ENCODE measurements at regions not wholly inside any gene's neighbourhood (a gene's known extent, or its start where the extent isn't known, plus 50 kb on each side); places are given as distances from the start of the nearest gene placed in this dataset.

DNA sequence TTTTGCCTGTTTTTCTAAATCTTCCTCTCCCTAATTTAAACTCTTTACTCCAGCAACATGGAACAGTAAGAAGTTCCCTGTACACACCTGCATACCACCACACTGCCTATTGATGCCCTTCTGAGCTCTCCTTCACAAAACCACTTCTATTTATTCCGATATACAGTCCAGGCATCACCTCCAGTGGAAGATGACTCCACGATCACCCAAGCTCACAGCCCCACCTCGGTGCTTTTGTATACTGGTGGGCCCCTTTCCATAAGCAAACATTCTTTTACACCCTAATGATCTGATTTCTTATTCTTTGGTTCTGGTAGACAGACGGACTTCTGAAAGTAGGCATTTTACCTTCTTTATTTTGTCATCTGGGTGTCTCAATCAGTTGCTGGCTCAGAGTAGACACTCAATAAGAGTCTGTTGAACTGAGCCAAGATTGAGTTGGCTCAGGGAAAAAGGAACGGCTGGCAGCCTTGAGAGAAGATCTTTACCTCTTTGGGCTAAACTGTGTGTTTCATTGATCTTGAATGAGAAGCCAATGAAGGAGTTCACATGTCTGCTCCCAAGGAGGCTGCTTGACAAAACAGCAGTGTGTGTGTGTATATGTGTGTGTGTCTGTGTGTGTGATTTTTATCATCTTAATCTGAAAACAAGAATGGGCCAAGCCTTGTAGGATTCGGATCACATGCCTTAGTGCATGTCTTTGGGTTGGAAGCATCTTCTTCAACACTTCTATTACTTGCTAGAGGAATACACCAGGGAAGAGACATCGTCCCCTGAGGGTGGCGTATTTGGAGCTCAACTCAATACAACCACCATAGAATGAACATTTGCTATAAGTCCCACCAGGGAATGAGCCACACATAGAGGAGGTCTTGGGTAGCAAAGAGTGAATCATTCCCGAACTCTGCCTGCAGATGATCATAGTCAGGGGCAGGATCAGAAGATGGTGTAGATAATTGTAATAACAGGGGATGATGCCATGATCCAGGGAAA lies 341.8 kb downstream of the CYRIA start:
- Histone ChIP-seq H3K14ac (ENCODE audit: insufficient read length) (no peak overlapping the region), H3K23ac (ENCODE audit: insufficient read length) (no peak overlapping the region), H2BK5ac (ENCODE audit: low read depth, low read length) (no peak overlapping the region), H3K4me3 (ENCODE audit: extremely low read depth in 1 of 4, insufficient read depth in 2 of 4, low read depth in 3 of 4, low read length in 4 of 4) (no peak overlapping the region), H4K20me1 (replicated peaks in 1 of 2; ENCODE audit: control insufficient read depth in 1 of 2, insufficient read depth in 2 of 2, low read length in 2 of 2) (no peaks in the 10 kb centered on the region), H3K36me3 (ENCODE audit: control insufficient read depth in 2 of 4, insufficient read depth in 4 of 4, low read length in 3 of 4) (no peaks in the 10 kb centered on the region), H3K27ac (ENCODE audit: low read depth, low read length) (no peak overlapping the region), H2BK20ac (ENCODE audit: low read length) (no peak overlapping the region), H3K4ac (replicated peaks; ENCODE audit: insufficient read length, low read depth, low read length) (no peak overlapping the region), H3K18ac (ENCODE audit: extremely low read depth, low read length) (no peak overlapping the region), H3K23me2 (ENCODE audit: low read depth, low read length) (no peaks in the 10 kb centered on the region), H4K8ac (ENCODE audit: extremely low read depth, insufficient read depth, low read length) (no peak overlapping the region), H2AFZ (ENCODE audit: low read length) (no peak overlapping the region), H3K79me2 (ENCODE audit: control insufficient read depth in 1 of 2, insufficient read depth in 2 of 2, low read length in 2 of 2) (no peaks in the 10 kb centered on the region), H2BK120ac (replicated peaks; ENCODE audit: low read depth, low read length) (no peak overlapping the region), H2AK5ac (ENCODE audit: low read depth, low read length) (no peak overlapping the region), H3K56ac (replicated peaks; ENCODE audit: insufficient read length, low read depth, low read length) (no peak overlapping the region), H3K4me2 (ENCODE audit: insufficient read depth in 1 of 2, low read depth in 2 of 2, low read length in 2 of 2) (no peak overlapping the region), H3K27me3 (replicated peaks in 1 of 4; ENCODE audit: control insufficient read depth in 3 of 4, extremely low read depth in 1 of 4, insufficient read depth in 3 of 4, low read length in 3 of 4) (no peaks in the 10 kb centered on the region), H3K79me1 (ENCODE audit: low read depth, low read length) (no peaks in the 10 kb centered on the region), H2BK15ac (ENCODE audit: low read length) (no peak overlapping the region), H3K9ac (replicated peaks in 1 of 4; ENCODE audit: extremely low read depth in 1 of 4, low read depth in 3 of 4, low read length in 3 of 4) (no peak overlapping the region), H4K91ac (replicated peaks; ENCODE audit: insufficient read length, low read length) (no peak overlapping the region), H4K5ac (ENCODE audit: insufficient read length, low read depth, low read length) (no peak overlapping the region), H3K4me1 (replicated peaks in 1 of 4; ENCODE audit: control insufficient read depth in 3 of 4, insufficient read depth in 4 of 4, low read length in 3 of 4) (peaks cover 0 to 3% (median 0%) of the 10 kb centered on the region in 4 experiments; a peak in 4 of 7 replicates), H2BK12ac (ENCODE audit: low read depth, low read length) (no peak overlapping the region), H3K9me3 (ENCODE audit: insufficient read depth in 2 of 2, low read depth in 1 of 2, low read length in 1 of 2) (no peaks in the 10 kb centered on the region)
- DNase-seq (ENCODE audit: low read depth in 1 of 2, low spot score in 2 of 2) (no peak), FAIRE-seq (no peak)
- POLR2A ChIA-PET (ENCODE audit: partially characterized antibody): no interaction called here
- CTCF ChIA-PET (ENCODE audit: partially characterized antibody): interaction anchor here (1.2 to 1.9 kb wide), 3 partner anchors 39 to 394 kb away, joined by 3 to 4 read pairs (median 4); no protein-coding TSS in a partner anchor
- 87% methylated on average over 9 of the region's 9 CpGs; no CpG with 5 or more reads in 1 of the 2 experiments for WGBS, 2 experiments (ENCODE audit: extremely low coverage in 1 of 2, insufficient coverage in 1 of 2, insufficient read length in 1 of 2, insufficient replicate concordance in 2 of 2, low coverage in 1 of 2, low lambda C conversion rate in 2 of 2, missing lambda C conversion rate in 1 of 2)
- TF ChIP-seq TBP (IDR thresholded peaks at IDR 0.05; ENCODE audit: low read depth, low read length): no peak

Data from H1 (cell line).